Type B pancreatic cell (in vitro differentiated cells): ENCODE measurements at regions not wholly inside any gene's neighbourhood (a gene's known extent, or its start where the extent isn't known, plus 50 kb on each side); places are given as distances from the start of the nearest gene placed in this dataset.

ENCODE experiments used
- DNase-seq: peaks from one replicate; pipeline ENCODE4 v3.0.0; 2021; ENCODE audit warnings: mixed read lengths; ENCODE audit not compliant: unreplicated experiment; ENCODE audit errors: extremely low spot score
- H3K27ac Mint-ChIP-seq: 2 replicates; pipeline ENCODE4 v1.8.0; 2021; ENCODE audit warnings: mild to moderate bottlenecking, mixed read lengths
- H3K27me3 Mint-ChIP-seq: 2 replicates; pipeline ENCODE4 v1.8.0; 2021; ENCODE audit warnings: mixed read lengths
- H3K36me3 Mint-ChIP-seq: 2 replicates; pipeline ENCODE4 v1.8.0; 2021; ENCODE audit warnings: mixed read lengths
- H3K4me1 Mint-ChIP-seq: one replicate; pipeline ENCODE4 v1.8.0; 2021; ENCODE audit warnings: mixed read lengths; ENCODE audit not compliant: unreplicated experiment
- H3K4me3 Mint-ChIP-seq: 2 replicates; pipeline ENCODE4 v1.8.0; 2021; ENCODE audit warnings: mild to moderate bottlenecking, mixed read lengths
- H3K9me3 Mint-ChIP-seq: 2 replicates; pipeline ENCODE4 v1.8.0; 2021; ENCODE audit warnings: mixed read lengths
- TF ChIP-seq, protein P1 (sequence below): fragments of 200-600 bp; sonication (generic); conservative IDR thresholded peaks from 2 replicates; pipeline ENCODE4 v1.5.0; 2021; ENCODE audit warnings: antibody characterized with exemption, mild to moderate bottlenecking

DNA sequence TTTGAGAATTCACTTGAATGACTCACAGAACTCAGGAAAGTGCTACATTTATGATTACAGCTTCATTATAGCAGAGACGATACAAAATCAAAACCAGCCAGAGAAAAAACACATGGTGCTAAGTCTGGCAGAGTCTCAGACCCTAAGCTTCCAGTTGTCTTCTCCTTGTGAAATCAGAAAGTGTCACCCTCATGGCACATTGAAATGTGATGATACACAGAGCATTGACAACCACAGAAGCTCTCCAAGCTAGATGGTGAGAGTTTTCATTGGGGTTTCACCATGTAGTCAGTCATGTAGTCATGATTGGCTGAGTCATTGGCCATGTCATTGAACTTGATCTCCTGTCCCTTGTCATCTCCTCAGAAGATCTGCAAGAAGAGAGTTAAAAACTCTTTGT is 526.6 kb downstream of the MRPL39 start:
- DNase-seq = no peak
- H3K4me3 Mint-ChIP-seq = no peak overlapping the region

DNA sequence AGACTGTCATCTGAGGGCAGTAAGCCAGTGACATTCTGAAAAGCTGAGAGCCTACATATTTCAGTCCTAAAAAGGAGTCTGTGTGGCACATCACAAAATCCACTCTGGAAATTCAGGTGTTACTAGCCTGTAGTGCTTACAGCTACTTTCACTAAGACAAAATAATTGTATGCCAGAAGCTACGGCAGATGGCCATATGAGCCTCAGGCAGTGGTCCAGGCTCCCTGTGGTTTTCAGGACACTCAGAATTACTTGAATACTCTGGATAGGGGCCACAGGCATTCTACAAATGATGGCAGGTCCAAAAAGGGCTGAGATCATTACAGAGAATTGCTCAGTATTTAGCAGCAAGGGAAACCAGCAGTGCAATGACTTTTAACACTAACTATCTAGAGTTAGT is 527.1 kb downstream of the MRPL39 start:
- DNase-seq = no peak
- no peak overlapping the region for H3K27ac Mint-ChIP-seq
- no peaks in the 10 kb centered on the region for H3K36me3 Mint-ChIP-seq
- peaks cover 9% of the 10 kb centered on the region for H3K9me3 Mint-ChIP-seq
- TF ChIP-seq, protein P1, sequence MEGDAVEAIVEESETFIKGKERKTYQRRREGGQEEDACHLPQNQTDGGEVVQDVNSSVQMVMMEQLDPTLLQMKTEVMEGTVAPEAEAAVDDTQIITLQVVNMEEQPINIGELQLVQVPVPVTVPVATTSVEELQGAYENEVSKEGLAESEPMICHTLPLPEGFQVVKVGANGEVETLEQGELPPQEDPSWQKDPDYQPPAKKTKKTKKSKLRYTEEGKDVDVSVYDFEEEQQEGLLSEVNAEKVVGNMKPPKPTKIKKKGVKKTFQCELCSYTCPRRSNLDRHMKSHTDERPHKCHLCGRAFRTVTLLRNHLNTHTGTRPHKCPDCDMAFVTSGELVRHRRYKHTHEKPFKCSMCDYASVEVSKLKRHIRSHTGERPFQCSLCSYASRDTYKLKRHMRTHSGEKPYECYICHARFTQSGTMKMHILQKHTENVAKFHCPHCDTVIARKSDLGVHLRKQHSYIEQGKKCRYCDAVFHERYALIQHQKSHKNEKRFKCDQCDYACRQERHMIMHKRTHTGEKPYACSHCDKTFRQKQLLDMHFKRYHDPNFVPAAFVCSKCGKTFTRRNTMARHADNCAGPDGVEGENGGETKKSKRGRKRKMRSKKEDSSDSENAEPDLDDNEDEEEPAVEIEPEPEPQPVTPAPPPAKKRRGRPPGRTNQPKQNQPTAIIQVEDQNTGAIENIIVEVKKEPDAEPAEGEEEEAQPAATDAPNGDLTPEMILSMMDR = no peak
- no peaks in the 10 kb centered on the region for H3K27me3 Mint-ChIP-seq
- no peaks in the 10 kb centered on the region for H3K4me1 Mint-ChIP-seq
- no peak overlapping the region for H3K4me3 Mint-ChIP-seq

More for the DNA sequence above, 526.6 kb downstream of the MRPL39 start:
- no peaks in the 10 kb centered on the region for H3K36me3 Mint-ChIP-seq
- H3K4me1 Mint-ChIP-seq = no peaks in the 10 kb centered on the region
- no peak overlapping the region for H3K27ac Mint-ChIP-seq
- peaks cover 13% of the 10 kb centered on the region for H3K9me3 Mint-ChIP-seq
- TF ChIP-seq, protein P1 = no peak
- no peaks in the 10 kb centered on the region for H3K27me3 Mint-ChIP-seq

DNA sequence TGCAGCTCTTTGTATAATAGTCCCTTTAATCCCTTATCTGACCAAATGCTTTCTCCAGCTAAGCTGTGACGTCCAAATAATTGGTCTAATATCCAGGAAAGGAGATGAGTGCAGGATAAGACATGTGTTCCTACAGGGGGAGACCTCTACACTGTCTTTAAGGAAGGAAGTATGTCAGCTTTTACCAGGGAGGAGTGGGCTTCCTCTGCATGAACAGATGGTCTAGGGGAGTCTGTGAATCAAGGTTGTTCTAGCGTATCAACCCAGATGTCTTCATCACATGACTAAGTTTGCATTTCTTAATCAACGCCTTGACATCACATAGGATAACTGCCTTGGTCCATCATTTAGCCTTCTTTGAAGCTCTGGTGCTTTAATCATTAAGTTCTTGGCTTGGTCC is 528.2 kb downstream of the MRPL39 start:
- peaks cover 4% of the 10 kb centered on the region for H3K9me3 Mint-ChIP-seq
- H3K4me1 Mint-ChIP-seq = no peaks in the 10 kb centered on the region
- H3K27me3 Mint-ChIP-seq = no peaks in the 10 kb centered on the region
- DNase-seq = no peak
- H3K36me3 Mint-ChIP-seq = no peaks in the 10 kb centered on the region
- TF ChIP-seq, protein P1 = no peak
- H3K27ac Mint-ChIP-seq = no peak overlapping the region
- H3K4me3 Mint-ChIP-seq = no peak overlapping the region

DNA sequence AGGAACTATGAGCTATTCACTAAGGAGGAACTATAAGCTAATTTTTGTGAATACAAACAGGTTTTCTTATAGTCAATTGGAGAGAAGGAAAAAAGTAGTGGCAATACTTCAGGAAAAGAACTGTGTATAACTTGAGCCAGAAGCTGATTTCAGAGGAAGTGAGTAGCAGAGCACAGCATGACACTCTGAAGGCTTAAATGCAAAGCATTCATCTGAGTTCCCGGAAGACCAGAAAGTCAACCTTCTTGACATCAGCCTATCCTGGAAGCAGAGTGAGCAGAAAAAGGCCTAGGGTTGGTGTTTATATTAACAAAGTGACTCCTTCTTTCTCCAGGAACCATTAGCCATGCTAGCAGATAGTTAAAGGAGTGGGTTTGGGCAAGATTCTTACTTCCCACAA is 545.2 kb downstream of the MRPL39 start:
- Mint-ChIP-seq H3K27ac (no peak overlapping the region), H3K36me3 (no peaks in the 10 kb centered on the region), H3K27me3 (no peaks in the 10 kb centered on the region), H3K4me3 (no peak overlapping the region), H3K9me3 (no peaks in the 10 kb centered on the region), H3K4me1 (no peaks in the 10 kb centered on the region)
- no peak for DNase-seq
- TF ChIP-seq, protein P1 = no peak

DNA sequence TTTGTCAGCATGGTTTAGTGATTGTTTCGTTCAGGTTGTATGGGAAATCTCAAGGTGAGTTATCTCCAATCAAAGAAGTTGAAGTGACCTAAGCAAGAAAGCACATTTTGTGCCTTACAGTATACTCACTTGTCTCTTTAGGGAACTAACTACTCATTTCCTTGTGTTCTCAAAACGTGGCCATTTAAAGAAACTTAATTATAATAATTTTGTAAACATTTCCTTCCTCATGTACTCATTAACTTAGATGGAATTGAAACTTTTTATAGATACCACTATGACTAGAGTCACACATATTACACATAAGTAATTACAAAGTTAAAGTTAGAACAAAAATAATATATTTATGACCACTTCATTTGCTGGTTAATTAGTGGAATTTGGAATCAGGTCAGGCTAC is 552.6 kb downstream of the MRPL39 start:
- Mint-ChIP-seq H3K4me1 (no peaks in the 10 kb centered on the region), H3K36me3 (no peaks in the 10 kb centered on the region), H3K9me3 (no peaks in the 10 kb centered on the region), H3K27ac (no peak overlapping the region), H3K4me3 (no peak overlapping the region), H3K27me3 (no peaks in the 10 kb centered on the region)
- TF ChIP-seq, protein P1 = no peak
- no peak for DNase-seq
